RWPE2 (cell line): ENCODE measurements at regions not wholly inside any gene's neighbourhood (a gene's known extent, or its start where the extent isn't known, plus 50 kb on each side); places are given as distances from the start of the nearest gene placed in this dataset.

Source experiments
- ATAC-seq: fragments of 200-7000 bp; cut with Tn5 transposase; 3 replicates; pipeline ENCODE4 v1.9.1; 2021; ENCODE audit warnings: low read depth
- DNase-seq: peaks from one replicate; pipeline ENCODE4 v3.0.0-alpha.2; 2020; ENCODE audit warnings: low spot score
- H3K27ac ChIP-seq: fragments of 450-650 bp; 2 replicates; pipeline ENCODE4 v1.5.1; 2017; ENCODE audit warnings: mild to moderate bottlenecking; ENCODE audit not compliant: poor library complexity, severe bottlenecking
- H3K27me3 ChIP-seq: fragments of 250-450 bp; sonication (Bioruptor Pico); 2 replicates; pipeline ENCODE4 v1.5.1; 2021; ENCODE audit warnings: mild to moderate bottlenecking, moderate library complexity; ENCODE audit not compliant: insufficient read depth, poor library complexity, severe bottlenecking
- H3K36me3 ChIP-seq: fragments of 250-450 bp; sonication (Bioruptor Pico); 2 replicates; pipeline ENCODE4 v1.5.1; 2020; ENCODE audit warnings: low read depth, mild to moderate bottlenecking, moderate library complexity
- H3K4me1 ChIP-seq: fragments of 250-450 bp; sonication (Bioruptor Pico); 2 replicates; pipeline ENCODE4 v1.5.1; 2021; ENCODE audit warnings: mild to moderate bottlenecking, moderate library complexity; ENCODE audit not compliant: insufficient read depth, poor library complexity, severe bottlenecking
- H3K4me3 ChIP-seq: fragments of 250-450 bp; sonication (Bioruptor Pico); 2 replicates; pipeline ENCODE4 v1.5.1; 2021; ENCODE audit warnings: mild to moderate bottlenecking, moderate library complexity; ENCODE audit not compliant: severe bottlenecking
- H3K9me3 ChIP-seq: fragments of 250-450 bp; sonication (Bioruptor Pico); 2 replicates; pipeline ENCODE4 v1.5.1; 2021; ENCODE audit warnings: mild to moderate bottlenecking, moderate library complexity; ENCODE audit not compliant: severe bottlenecking
- CTCF ChIP-seq: fragments of 450-650 bp; IDR thresholded peaks from one replicate; pipeline ENCODE4 v1.5.1; 2017; ENCODE audit warnings: mild to moderate bottlenecking, moderate library complexity; ENCODE audit not compliant: poor library complexity, severe bottlenecking

- Histone ChIP-seq H3K36me3 (no peaks in the 10 kb centered on the region), H3K4me1 (no peaks in the 10 kb centered on the region), H3K27me3 (peaks cover 5% of the 10 kb centered on the region), H3K4me3 (no peak overlapping the region), H3K9me3 (no peaks in the 10 kb centered on the region), H3K27ac (no peak overlapping the region)
- DNase-seq (no peak), ATAC-seq (no peak)
- no peak for TF ChIP-seq CTCF
Observed at GRCh38 chr13:97630725-97631124, 196.8 kb downstream of the RAP2A start.

- Histone ChIP-seq H3K27ac (no peak overlapping the region), H3K4me3 (no peak overlapping the region), H3K36me3 (no peaks in the 10 kb centered on the region), H3K9me3 (no peaks in the 10 kb centered on the region), H3K4me1 (no peaks in the 10 kb centered on the region), H3K27me3 (peaks cover 5% of the 10 kb centered on the region)
- no peak for ATAC-seq
- DNase-seq: no peak
- TF ChIP-seq CTCF: no peak
Observed at GRCh38 chr13:97631158-97631557, 197.2 kb downstream of the RAP2A start.

GRCh38 chr13:97639236-97639635 is 205.3 kb downstream of the RAP2A start:
- TF ChIP-seq CTCF: no peak
- Histone ChIP-seq H3K4me1 (no peaks in the 10 kb centered on the region), H3K4me3 (no peak overlapping the region), H3K36me3 (no peaks in the 10 kb centered on the region), H3K9me3 (no peaks in the 10 kb centered on the region), H3K27ac (no peak overlapping the region), H3K27me3 (no peaks in the 10 kb centered on the region)
- ATAC-seq (no peak), DNase-seq (no peak)

- no peak for TF ChIP-seq CTCF
- Histone ChIP-seq H3K36me3 (no peaks in the 10 kb centered on the region), H3K27me3 (no peaks in the 10 kb centered on the region), H3K4me3 (no peak overlapping the region), H3K27ac (no peak overlapping the region), H3K9me3 (no peaks in the 10 kb centered on the region), H3K4me1 (no peaks in the 10 kb centered on the region)
- ATAC-seq: no peak
- DNase-seq: no peak
Observed at GRCh38 chr13:97640268-97640667, 206.3 kb downstream of the RAP2A start.

GRCh38 chr13:97648171-97648880 is 214.4 kb downstream of the RAP2A start:
- ATAC-seq: peak; percentile 50; the same call in 1 of the 3 replicates
- H3K4me3 ChIP-seq: no peak overlapping the region
- no peak for DNase-seq
- H3K9me3 ChIP-seq: no peaks in the 10 kb centered on the region
- no peaks in the 10 kb centered on the region for H3K4me1 ChIP-seq
- H3K27me3 ChIP-seq: no peaks in the 10 kb centered on the region
- H3K36me3 ChIP-seq: no peaks in the 10 kb centered on the region
- H3K27ac ChIP-seq: no peak overlapping the region
- no peak for TF ChIP-seq CTCF
